ENCODE measurements at regions not wholly inside any gene's neighbourhood (a gene's known extent, or its start where the extent isn't known, plus 50 kb on each side); places are given as distances from the start of the nearest gene placed in this dataset.

DNA sequence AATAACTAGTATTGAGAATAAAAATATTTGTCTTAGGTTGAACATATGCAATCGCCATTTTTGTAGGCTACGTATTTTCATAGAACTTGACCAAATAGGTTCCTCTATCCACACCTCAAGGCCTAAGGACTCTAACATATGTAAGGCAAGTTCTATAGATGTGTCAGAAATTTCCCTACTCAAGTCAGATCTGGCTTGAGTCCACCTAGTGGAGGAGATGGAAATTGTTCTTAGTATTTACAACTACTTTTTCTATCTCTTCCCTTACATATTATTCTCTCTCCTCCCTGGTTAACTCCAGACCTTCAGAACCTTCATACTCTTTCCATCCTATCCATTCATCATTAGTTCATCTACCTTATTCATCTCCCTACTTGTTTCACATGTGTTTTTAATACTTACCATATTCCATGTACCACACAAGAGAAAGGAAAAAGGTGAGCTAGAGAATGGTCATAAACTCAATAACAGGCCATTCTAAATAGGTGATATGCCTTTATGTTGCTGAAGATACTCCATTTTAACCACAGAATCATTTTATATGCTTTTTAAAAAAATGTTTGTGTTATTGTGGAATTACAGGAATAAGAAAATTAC is 174.5 kb upstream of the HDAC9 start:
- DNase-seq, result peak; percentile 20

DNA sequence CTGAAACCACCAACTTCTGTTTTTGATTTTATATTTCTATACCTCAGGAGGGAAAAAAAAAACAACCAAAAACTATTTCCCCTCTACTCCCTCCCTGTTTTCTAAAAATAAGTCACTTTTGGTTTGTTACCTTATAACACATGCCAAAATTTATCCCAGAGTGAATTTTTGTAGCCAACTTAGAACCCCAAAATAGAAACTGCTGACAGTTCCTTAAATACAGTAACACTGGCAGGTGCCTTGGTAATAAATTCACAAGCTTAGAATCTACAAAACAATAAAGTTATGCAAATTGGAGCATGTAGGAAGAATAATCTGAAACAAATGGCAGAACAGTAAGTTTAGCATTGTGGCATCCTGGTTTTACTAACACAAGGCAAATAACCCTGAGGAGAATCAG is 165.0 kb upstream of the HDAC9 start:
- no peak for DNase-seq

- no peak for DNase-seq
Observed at GRCh38 chr7:18336626-18337025, 158.9 kb upstream of the HDAC9 start.

- DNase-seq, result no peak
Observed at GRCh38 chr7:18337048-18337809, 158.3 kb upstream of the HDAC9 start.

DNA sequence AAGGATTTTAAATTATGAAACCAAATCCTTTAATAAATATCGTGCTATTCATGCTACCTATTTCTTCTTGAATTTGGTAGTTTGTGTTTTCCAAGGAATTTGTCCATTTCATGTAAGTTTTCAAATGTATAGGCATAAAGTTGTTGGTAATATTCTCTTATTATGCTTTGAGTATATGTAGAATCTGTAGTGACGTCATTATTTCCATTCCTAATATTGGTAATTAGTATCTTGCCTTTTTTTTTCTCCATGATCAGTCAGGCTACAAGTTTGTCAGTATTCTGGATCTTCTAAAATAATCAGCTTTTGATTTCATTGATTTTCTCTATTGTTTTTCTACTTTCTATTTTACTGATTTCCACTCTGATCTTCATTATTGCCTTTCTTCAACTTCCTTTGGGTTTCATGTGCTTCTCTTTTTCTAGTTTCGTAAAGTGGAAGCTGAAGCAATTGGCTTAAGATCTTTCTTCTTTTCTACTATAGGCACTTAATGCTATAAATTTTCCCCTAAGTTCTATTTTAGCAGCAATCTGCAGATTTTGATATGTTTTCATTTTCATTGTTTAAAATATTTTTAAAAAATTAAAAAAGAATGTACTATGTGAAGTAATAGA is 156.5 kb upstream of the HDAC9 start:
- DNase-seq, result no peak

GRCh38 chr7:18341756-18342155 is 153.8 kb upstream of the HDAC9 start:
- DNase-seq, result no peak

GRCh38 chr7:18343047-18343446 is 152.5 kb upstream of the HDAC9 start:
- no peak for DNase-seq

- DNase-seq, result no peak
Observed at GRCh38 chr7:18344536-18344935, 151.0 kb upstream of the HDAC9 start.

GRCh38 chr7:18345641-18346234 is 149.8 kb upstream of the HDAC9 start:
- DNase-seq, result peak; percentile 47

DNA sequence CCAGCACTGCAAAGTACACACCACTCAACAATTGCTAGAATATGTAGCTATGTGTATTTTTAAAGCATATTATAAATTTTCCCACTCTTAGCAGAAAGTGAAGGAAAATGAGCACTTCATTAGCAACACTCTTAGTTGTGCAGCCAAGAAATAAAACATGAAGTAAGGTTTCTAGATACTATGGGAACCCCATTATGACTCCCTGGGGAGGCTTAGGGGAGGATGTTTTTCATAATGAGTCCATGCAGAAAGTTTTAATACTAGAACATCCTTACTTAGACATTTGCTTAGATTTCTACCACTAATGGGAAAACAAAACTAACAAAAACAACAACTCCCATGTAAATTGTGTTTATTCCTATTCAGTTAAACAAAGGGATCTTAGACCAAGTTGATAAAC is 148.4 kb upstream of the HDAC9 start:
- no peak for DNase-seq

GRCh38 chr7:18350678-18351077 is 144.9 kb upstream of the HDAC9 start:
- no peak for DNase-seq

DNA sequence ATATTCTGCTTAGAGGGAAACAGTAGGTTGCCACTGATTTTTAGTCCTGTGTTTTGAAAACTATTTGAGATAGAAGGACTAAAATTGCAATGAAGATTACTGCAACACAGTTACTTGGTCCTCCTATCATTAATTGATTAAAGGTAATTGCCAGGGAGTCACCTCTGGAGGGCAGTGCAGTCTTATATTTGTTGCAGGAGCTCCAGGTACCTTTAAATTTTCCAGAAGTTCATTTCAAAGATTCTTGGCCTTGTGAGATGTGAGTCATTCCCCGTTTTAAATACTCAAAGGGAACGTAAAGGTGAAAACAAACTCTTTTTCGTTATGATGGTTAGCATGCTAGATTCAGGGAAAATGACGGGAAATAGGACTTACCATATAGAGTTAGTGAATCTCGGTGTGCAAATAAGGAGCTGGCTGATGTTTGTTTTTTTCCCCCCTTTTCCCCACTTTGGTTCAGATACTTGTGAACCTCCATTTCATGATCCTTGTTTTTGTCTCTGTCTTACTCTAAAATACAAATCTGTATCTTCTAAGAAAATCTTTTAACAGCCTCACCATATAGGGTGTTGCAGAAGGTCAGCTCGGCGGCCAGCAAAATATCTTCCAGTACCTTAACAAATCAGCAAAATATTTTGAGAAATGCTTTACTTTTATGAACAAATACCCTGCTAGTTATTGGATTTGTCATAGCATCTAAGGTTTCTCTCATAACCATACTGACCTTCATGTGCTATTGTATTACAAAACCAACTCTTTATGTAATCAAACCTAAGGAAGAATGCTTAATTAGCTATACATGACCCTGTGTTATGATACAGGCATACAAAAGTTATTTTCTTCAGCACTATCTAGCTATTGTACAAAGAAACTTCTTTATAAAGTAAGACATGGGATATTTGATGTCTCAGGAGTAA is 143.0 kb upstream of the HDAC9 start:
- peak; percentile 18 for DNase-seq

- no peak for DNase-seq
Observed at GRCh38 chr7:18353339-18353738, 142.2 kb upstream of the HDAC9 start.

GRCh38 chr7:18354108-18355085 is 141.2 kb upstream of the HDAC9 start:
- DNase-seq, result no peak

GRCh38 chr7:18356191-18356645 is 139.3 kb upstream of the HDAC9 start:
- no peak for DNase-seq

- DNase-seq, result no peak
Observed at GRCh38 chr7:18357691-18358090, 137.9 kb upstream of the HDAC9 start.

GRCh38 chr7:18361756-18362155 is 133.8 kb upstream of the HDAC9 start:
- peak; percentile 31 for DNase-seq

GRCh38 chr7:18363751-18364380 is 131.7 kb upstream of the HDAC9 start:
- DNase-seq, result no peak

DNA sequence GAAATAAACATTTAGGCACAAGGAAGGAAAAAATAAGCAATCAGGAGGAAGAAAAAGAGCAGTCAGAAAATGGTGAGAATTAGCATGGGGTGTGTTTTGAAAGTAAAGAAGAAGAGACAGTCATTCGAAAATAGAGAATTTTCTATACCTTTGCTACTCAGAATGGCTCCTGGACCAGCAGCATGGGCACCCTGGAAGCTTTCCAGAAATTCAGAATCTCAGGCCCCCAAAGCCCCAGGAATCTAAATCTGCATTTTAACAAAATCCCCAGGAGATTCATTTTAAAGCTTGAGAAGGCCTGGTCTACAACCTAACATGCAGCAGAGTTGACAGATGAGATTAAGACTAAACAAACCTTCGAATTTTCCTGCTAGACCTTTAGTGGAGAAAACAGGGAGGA is 131.2 kb upstream of the HDAC9 start:
- no peak for DNase-seq

DNA sequence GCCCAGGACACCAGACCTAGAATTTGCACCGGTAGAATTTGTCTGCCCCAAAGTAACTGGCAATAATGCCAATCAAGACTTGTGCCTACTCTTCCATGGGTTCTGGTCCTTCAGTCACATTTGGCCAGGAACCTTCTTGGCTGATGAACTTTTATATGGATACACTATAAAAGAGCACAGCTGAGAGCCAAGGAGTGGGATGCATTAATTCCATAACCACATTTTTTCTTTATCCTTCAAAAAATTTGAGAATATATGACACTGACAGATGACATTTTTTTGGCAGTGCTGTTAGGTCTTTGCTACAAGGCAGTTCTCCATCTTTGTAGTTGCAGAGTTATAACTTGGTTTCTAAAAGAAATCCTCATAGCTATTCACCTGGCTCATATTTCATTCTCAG is 129.2 kb upstream of the HDAC9 start:
- no peak for DNase-seq

DNA sequence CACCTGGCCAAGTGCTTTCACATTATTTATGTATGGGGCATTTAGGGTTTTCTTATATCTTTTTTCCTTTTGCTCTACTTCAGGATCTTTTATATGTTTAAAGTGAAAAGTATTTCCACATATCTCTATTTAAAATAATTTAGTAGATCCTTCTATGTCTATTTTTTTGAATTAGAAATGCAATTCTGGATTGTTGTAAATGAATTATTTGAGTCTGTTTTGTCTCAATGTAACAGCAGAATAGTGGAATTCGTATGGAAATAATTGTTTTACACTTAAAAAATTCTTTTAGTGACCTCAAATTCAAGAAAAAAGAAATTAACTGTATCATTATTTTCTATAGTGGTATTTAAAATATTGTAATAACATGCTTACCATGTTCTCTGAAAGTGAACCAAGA is 126.5 kb upstream of the HDAC9 start:
- no peak for DNase-seq

Measured in NCI-H2171 (cell line).